Psoas muscle (tissue), 7 donors: ENCODE measurements at regions not wholly inside any gene's neighbourhood (a gene's known extent, or its start where the extent isn't known, plus 50 kb on each side); places are given as distances from the start of the nearest gene placed in this dataset.

ENCODE experiments used
- ATAC-seq, 4 donors: fragments of 200-7000 bp; cut with Tn5 transposase; one replicate each; pipeline ENCODE4 v1.9.1; 2020; ENCODE audit warnings: moderate library complexity in 3 of 4, mild to moderate bottlenecking in 2 of 4
- DNase-seq, 2 donors: peaks; one replicate each; pipeline ENCODE4 v3.0.0-alpha.2; 2020
- H3K27ac ChIP-seq: fragments of 200-600 bp; one replicate; pipeline ENCODE4 v1.8.0; 2022
- H3K27me3 ChIP-seq, 3 donors: fragments of 200-600 bp in 1 of 3; one replicate each; pipeline versions ENCODE4 v1.6.1 to v1.8.0; 2013 to 2022; ENCODE audit warnings: low read length in 2 of 3, mild to moderate bottlenecking in 2 of 3, moderate library complexity in 1 of 3; ENCODE audit not compliant: insufficient read depth in 3 of 3
- H3K36me3 ChIP-seq, 2 donors: fragments of 200-600 bp in 1 of 2; one replicate each; pipeline versions ENCODE4 v1.6.1 to v1.8.0; 2013 to 2022; ENCODE audit warnings: low read depth in 1 of 2, mild to moderate bottlenecking in 1 of 2, moderate library complexity in 1 of 2; ENCODE audit not compliant: insufficient read depth in 1 of 2
- H3K4me1 ChIP-seq: fragments of 200-600 bp; one replicate; pipeline ENCODE4 v1.8.0; 2022
- H3K4me3 ChIP-seq: fragments of 200-600 bp; one replicate; pipeline ENCODE4 v1.8.0; 2022; ENCODE audit warnings: mild to moderate bottlenecking
- H3K9me3 ChIP-seq: fragments of 200-600 bp; one replicate; pipeline ENCODE4 v1.8.0; 2022
- CTCF ChIP-seq: fragments of 200-600 bp; IDR thresholded peaks from one replicate; pipeline ENCODE4 v1.8.0; 2022; ENCODE audit warnings: antibody characterized with exemption
- WGBS, 3 donors: extraction: QIAGEN DNeasy Blood & Tissue Kit; methylation state at CpG; one replicate each; pipeline versions ENCODE4 v1.1.6 to v1.1.7; 2013; 5-methylcytosine and 5-hydroxymethylcytosine counted together
- intact Hi-C, 2 donors: fragments of 100-400 bp; cut with DNase I; formaldehyde crosslinking; loops; one replicate each; pipeline versions ENCODE4 v1.11.0 to v1.14.2; 2022
- donor health status: healthy with polysubstance abuse.
- donor health status: DM: no; HTN: no; CAD: no; lungs with moderate emphysema.
- donor health status: Bipolar disorder and iron deficiency.
- donor health status: healthy.
- donor health status: DM: yes; HTN: yes; CAD: no.
- donor health status: DM: no; HTN: no; CAD: no.
- donor health status: DM: yes; HTN: yes; CAD: no.

- TF ChIP-seq CTCF = no peak
- no peaks in the 10 kb centered on the region for H3K4me1 ChIP-seq
- ATAC-seq (no peak), DNase-seq (no peak)
- H3K27me3 ChIP-seq = peaks cover 0 to 13% (median 0%) of the 10 kb centered on the region in 3 donors
- 66 to 93% (median 87%) methylated on average over 3 of the region's 3 CpGs for WGBS, 3 donors
- H3K4me3 ChIP-seq = no peak overlapping the region
- H3K27ac ChIP-seq = no peak overlapping the region
- H3K36me3 ChIP-seq = no peaks in the 10 kb centered on the region
- H3K9me3 ChIP-seq = no peaks in the 10 kb centered on the region
- intact Hi-C loops = no loop called here
Observed at GRCh38 chrX:45873781-45874180, 671.4 kb downstream of the ZNF674 start.

GRCh38 chrX:45872480-45872879 lies 671.8 kb upstream of the DIPK2B start:
- no peak overlapping the region for H3K4me3 ChIP-seq
- DNase-seq = no peak

GRCh38 chrX:45868425-45868824 lies 667.7 kb upstream of the DIPK2B start:
- ATAC-seq = no peak

More at GRCh38 chrX:45872480-45872879, 671.8 kb upstream of the DIPK2B start:
- Histone ChIP-seq H3K27me3 (peaks cover 0 to 13% (median 0%) of the 10 kb centered on the region in 3 donors), H3K36me3 (no peaks in the 10 kb centered on the region), H3K4me1 (no peaks in the 10 kb centered on the region), H3K9me3 (no peaks in the 10 kb centered on the region), H3K27ac (no peak overlapping the region)
- intact Hi-C loops = no loop called here
- ATAC-seq = no peak
- 67 to 72% (median 68%) methylated on average over 1 of the region's 1 CpG for WGBS, 3 donors
- no peak for TF ChIP-seq CTCF

GRCh38 chrX:45862801-45863200 lies 662.1 kb upstream of the DIPK2B start:
- ATAC-seq = no peak
- 9 to 43% (median 34%) methylated on average over 1 of the region's 1 CpG for WGBS, 3 donors
- intact Hi-C loops = loop anchor here in 1 of 2 donors (10.0 kb wide), 1 partner anchor 62 kb away; no protein-coding TSS in a partner anchor

More at GRCh38 chrX:45868425-45868824, 667.7 kb upstream of the DIPK2B start:
- no peak overlapping the region for H3K4me3 ChIP-seq
- H3K9me3 ChIP-seq = no peaks in the 10 kb centered on the region
- peaks cover 0 to 7% (median 0%) of the 10 kb centered on the region in 3 donors for H3K27me3 ChIP-seq
- H3K27ac ChIP-seq = no peak overlapping the region
- no peak for TF ChIP-seq CTCF
- no peaks in the 10 kb centered on the region for H3K4me1 ChIP-seq
- intact Hi-C loops = loop anchor here in 1 of 2 donors (10.0 kb wide), 1 partner anchor 56 kb away; no protein-coding TSS in a partner anchor
- no peaks in the 10 kb centered on the region for H3K36me3 ChIP-seq
- DNase-seq = no peak
- 40 to 82% (median 79%) methylated on average over 1 of the region's 1 CpG for WGBS, 3 donors

More at GRCh38 chrX:45862801-45863200, 662.1 kb upstream of the DIPK2B start:
- H3K4me1 ChIP-seq = no peaks in the 10 kb centered on the region
- H3K36me3 ChIP-seq = no peaks in the 10 kb centered on the region
- H3K27ac ChIP-seq = no peak overlapping the region
- H3K4me3 ChIP-seq = no peak overlapping the region
- no peaks in the 10 kb centered on the region for H3K27me3 ChIP-seq
- TF ChIP-seq CTCF = no peak
- H3K9me3 ChIP-seq = no peaks in the 10 kb centered on the region
- no peak for DNase-seq
